Heart right ventricle (tissue), 16 donors: ENCODE measurements at regions not wholly inside any gene's neighbourhood (a gene's known extent, or its start where the extent isn't known, plus 50 kb on each side); places are given as distances from the start of the nearest gene placed in this dataset.
A peak's percentile ranks its signal among the peaks of the same experiment; 100 is the strongest.

Experiments
- ATAC-seq, 8 donors: fragments of 200-7000 bp; cut with Tn5 transposase; one replicate each; pipeline ENCODE4 v1.9.1; 2020; ENCODE audit warnings: mild to moderate bottlenecking in 8 of 8, moderate library complexity in 8 of 8, moderate number of reproducible peaks in 1 of 8
- DNase-seq, 2 donors: peaks; one replicate each; pipeline ENCODE4 v3.0.0-alpha.2; 2020
- H3K27ac ChIP-seq, 10 donors: fragments of 200-600 bp; sonication (generic) in 2 of 10; one replicate each; pipeline versions ENCODE4 v1.5.0 to v1.8.0; 2020 to 2022; ENCODE audit warnings: mild to moderate bottlenecking in 3 of 10
- H3K27me3 ChIP-seq, 7 donors: fragments of 200-600 bp; one replicate each; pipeline ENCODE4 v1.8.0; 2021 to 2022; ENCODE audit warnings: mild to moderate bottlenecking in 2 of 7
- H3K36me3 ChIP-seq, 9 donors: fragments of 200-600 bp; sonication (generic) in 1 of 9; one replicate each; pipeline versions ENCODE4 v1.5.0 to v1.8.0; 2020 to 2022; ENCODE audit warnings: mild to moderate bottlenecking in 2 of 9
- H3K4me1 ChIP-seq, 9 donors: fragments of 200-600 bp; sonication (generic) in 1 of 9; one replicate each; pipeline versions ENCODE4 v1.5.0 to v1.8.0; 2020 to 2022; ENCODE audit warnings: mild to moderate bottlenecking in 4 of 9
- H3K4me3 ChIP-seq, 10 donors: fragments of 200-600 bp; sonication (generic) in 2 of 10; one replicate each; pipeline versions ENCODE4 v1.5.0 to v1.8.0; 2020 to 2022; ENCODE audit warnings: mild to moderate bottlenecking in 7 of 10, moderate library complexity in 2 of 10
- H3K9me3 ChIP-seq, 11 donors: fragments of 200-600 bp in 10 of 11; sonication (generic) in 2 of 11; one replicate each; pipeline versions ENCODE4 v1.5.0 to v1.8.0; 2013 to 2022; ENCODE audit warnings: mild to moderate bottlenecking in 2 of 11, control low read depth in 1 of 11, moderate library complexity in 1 of 11
- WGBS, 2 donors: extraction: QIAGEN DNeasy Blood & Tissue Kit; methylation state at CpG; one replicate each; pipeline ENCODE4 v1.1.7; 2013; ENCODE audit warnings: inconsistent platforms in 1 of 2; 5-methylcytosine and 5-hydroxymethylcytosine counted together
- intact Hi-C, 10 donors: fragments of 100-400 bp; cut with DNase I; formaldehyde crosslinking; loops; one replicate each; pipeline versions ENCODE4 v1.11.1 to v1.14.2; 2022
- TF ChIP-seq, protein P1 (sequence below), 9 donors: fragments of 200-600 bp; sonication (generic) in 2 of 9; IDR thresholded peaks; one replicate each; pipeline versions ENCODE4 v1.5.0 to v1.8.0; 2021 to 2022; ENCODE audit warnings: antibody characterized with exemption in 9 of 9, mild to moderate bottlenecking in 5 of 9, moderate library complexity in 1 of 9
- donor health status: Arrhythmogenic right ventricular cardiomyopathy.
- donor health status: ischemic (EF 13 %, LVEDD 7.1; RV severe dilation, severe dysfunction).
- donor health status: healthy with polysubstance abuse.
- donor health status: DM: no; HTN: yes; CAD: no.
- donor health status: DM: no; HTN: no; CAD: no.
- donor health status: ischemic (EF 25% LVEDD 6.9; RV normal size, moderate dysfunction).
- donor health status: ischemic (EF 25% LVEDD 5.7; RV mildly dilated, moderate dysfunction).
- donor health status: healthy.
- donor health status: DM: yes; HTN: yes; CAD: no.
- donor health status: Ischemic cardiomyopathy.
- donor health status: ischemic (EF 35%, LVEDD 5.7; RV mildly dilated, moderate dysfunction).
- donor health status: nonischemic (EF 11% LVEDD 7.7; RV severe dilation, severe dysfunction).
- donor health status: DM: yes; HTN: yes; CAD: no.
- donor health status: PGD.
- donor health status: ischemic (EF 29% LVEDD 5.4; RV normal size, mild dysfunction).
- donor health status: nonischemic (EF 23%, LVEDD 6.1; RV moderate dilation, normal function).

GRCh38 chr14:34088914-34089313 is 138.0 kb upstream of the EGLN3 start:
- Histone ChIP-seq H3K4me3 (no peak overlapping the region), H3K9me3 (peaks cover 0 to 13% (median 0%) of the 10 kb centered on the region in 11 donors), H3K36me3 (no peaks in the 10 kb centered on the region), H3K27ac (no peak overlapping the region), H3K4me1 (peaks cover 0 to 12% (median 0%) of the 10 kb centered on the region in 9 donors), H3K27me3 (no peaks in the 10 kb centered on the region)
- intact Hi-C loops = loop anchor here in 2 of 10 donors (10.0 kb wide), 2 partner anchors 144 to 146 kb away; no protein-coding TSS in a partner anchor
- TF ChIP-seq, protein P1, sequence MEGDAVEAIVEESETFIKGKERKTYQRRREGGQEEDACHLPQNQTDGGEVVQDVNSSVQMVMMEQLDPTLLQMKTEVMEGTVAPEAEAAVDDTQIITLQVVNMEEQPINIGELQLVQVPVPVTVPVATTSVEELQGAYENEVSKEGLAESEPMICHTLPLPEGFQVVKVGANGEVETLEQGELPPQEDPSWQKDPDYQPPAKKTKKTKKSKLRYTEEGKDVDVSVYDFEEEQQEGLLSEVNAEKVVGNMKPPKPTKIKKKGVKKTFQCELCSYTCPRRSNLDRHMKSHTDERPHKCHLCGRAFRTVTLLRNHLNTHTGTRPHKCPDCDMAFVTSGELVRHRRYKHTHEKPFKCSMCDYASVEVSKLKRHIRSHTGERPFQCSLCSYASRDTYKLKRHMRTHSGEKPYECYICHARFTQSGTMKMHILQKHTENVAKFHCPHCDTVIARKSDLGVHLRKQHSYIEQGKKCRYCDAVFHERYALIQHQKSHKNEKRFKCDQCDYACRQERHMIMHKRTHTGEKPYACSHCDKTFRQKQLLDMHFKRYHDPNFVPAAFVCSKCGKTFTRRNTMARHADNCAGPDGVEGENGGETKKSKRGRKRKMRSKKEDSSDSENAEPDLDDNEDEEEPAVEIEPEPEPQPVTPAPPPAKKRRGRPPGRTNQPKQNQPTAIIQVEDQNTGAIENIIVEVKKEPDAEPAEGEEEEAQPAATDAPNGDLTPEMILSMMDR (IDR thresholded peaks at IDR 0.05) = no peak
- WGBS, 2 donors = 37 to 46% methylated on average over 2 of the region's 2 CpGs
- no peak for ATAC-seq
- no peak for DNase-seq

DNA sequence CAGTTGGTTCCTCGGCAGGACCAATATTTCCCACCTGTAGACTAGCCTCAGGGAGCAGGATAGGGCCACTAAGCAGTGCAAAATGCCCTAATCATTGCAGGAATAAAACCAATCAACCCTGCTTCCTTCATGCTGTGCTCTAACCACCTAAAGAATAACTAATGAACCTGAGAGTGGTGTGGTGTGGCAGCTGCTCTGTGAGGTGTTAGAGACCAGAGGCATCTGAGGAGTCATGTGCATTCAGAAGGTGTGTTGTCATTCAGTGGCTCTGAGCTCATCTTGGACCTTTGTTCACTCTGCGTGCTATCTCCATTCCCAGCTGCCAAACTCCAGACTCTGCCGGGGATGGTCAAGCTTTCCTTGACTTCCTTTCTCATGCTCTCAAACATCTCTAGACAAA is 136.7 kb upstream of the EGLN3 start:
- no peaks in the 10 kb centered on the region for H3K27me3 ChIP-seq
- TF ChIP-seq, protein P1 (IDR thresholded peaks at IDR 0.05) = no peak
- DNase-seq (no peak), ATAC-seq (no peak)
- no peaks in the 10 kb centered on the region for H3K36me3 ChIP-seq
- peaks cover 0 to 23% (median 4%) of the 10 kb centered on the region in 9 donors for H3K4me1 ChIP-seq
- intact Hi-C loops = loop anchor here in 2 of 10 donors (10.0 kb wide), 2 partner anchors 143 to 147 kb away; no protein-coding TSS in a partner anchor
- peaks cover 0 to 13% (median 0%) of the 10 kb centered on the region in 11 donors for H3K9me3 ChIP-seq
- H3K4me3 ChIP-seq = no peak overlapping the region
- no peak overlapping the region for H3K27ac ChIP-seq
- 94 to 95% methylated on average over 3 of the region's 3 CpGs for WGBS, 2 donors

DNA sequence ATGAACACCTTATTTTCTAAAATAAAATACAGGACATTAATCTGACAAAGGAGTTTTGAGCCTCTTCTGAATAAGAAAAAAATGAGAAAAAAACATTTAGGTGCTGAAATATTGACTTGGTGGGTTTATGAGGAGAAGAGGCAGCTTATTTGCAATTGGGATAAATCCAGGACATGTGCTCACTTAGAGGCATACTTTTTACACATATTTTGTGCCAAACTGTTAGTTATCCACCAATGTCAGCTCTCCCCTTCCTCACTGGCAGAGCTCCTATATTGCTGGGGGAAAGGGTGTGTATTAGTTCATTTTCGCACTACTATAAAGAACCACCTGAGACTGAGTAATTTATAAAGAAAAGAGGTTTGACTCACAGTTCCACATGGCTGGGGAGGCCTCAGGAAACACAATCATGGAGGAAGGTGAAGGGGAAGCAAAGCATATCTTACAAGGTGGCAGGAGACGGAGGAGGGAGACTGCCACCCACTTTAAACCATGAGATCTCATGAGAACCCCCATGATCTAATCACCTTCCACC is 135.4 kb upstream of the EGLN3 start:
- TF ChIP-seq, protein P1 (IDR thresholded peaks at IDR 0.05) = no peak
- intact Hi-C loops = loop anchor here in 2 of 10 donors (10.0 kb wide), 2 partner anchors 141 to 149 kb away; no protein-coding TSS in a partner anchor
- no peak overlapping the region for H3K4me3 ChIP-seq
- H3K36me3 ChIP-seq = no peaks in the 10 kb centered on the region
- H3K27ac ChIP-seq = peak overlapping the region in 1 of 10 donors; percentile 97
- WGBS, 2 donors = 98 to 100% methylated on average over 2 of the region's 2 CpGs
- H3K4me1 ChIP-seq = peaks cover 0 to 36% (median 9%) of the 10 kb centered on the region in 9 donors
- no peaks in the 10 kb centered on the region for H3K27me3 ChIP-seq
- H3K9me3 ChIP-seq = peaks cover 0 to 13% (median 0%) of the 10 kb centered on the region in 11 donors
- DNase-seq = no peak
- ATAC-seq = no peak

GRCh38 chr14:34085695-34086094 is 134.8 kb upstream of the EGLN3 start:
- DNase-seq = no peak
- Histone ChIP-seq H3K36me3 (no peaks in the 10 kb centered on the region), H3K27ac (peak overlapping the region in 3 of 10 donors; percentile 36 to 97 (median 93)), H3K27me3 (no peaks in the 10 kb centered on the region), H3K9me3 (peaks cover 0 to 13% (median 0%) of the 10 kb centered on the region in 11 donors), H3K4me1 (peaks cover 0 to 38% (median 11%) of the 10 kb centered on the region in 9 donors), H3K4me3 (no peak overlapping the region)
- intact Hi-C loops = loop anchor here in 2 of 10 donors (10.0 kb wide), 2 partner anchors 141 to 149 kb away; no protein-coding TSS in a partner anchor
- ATAC-seq = no peak
- WGBS, 2 donors = 92 to 93% methylated on average over 1 of the region's 1 CpG
- TF ChIP-seq, protein P1 (IDR thresholded peaks at IDR 0.05) = no peak
